CD4-positive, alpha-beta memory T cell (primary cell): ENCODE measurements at regions not wholly inside any gene's neighbourhood (a gene's known extent, or its start where the extent isn't known, plus 50 kb on each side); places are given as distances from the start of the nearest gene placed in this dataset.

Source experiments
- CTCF ChIA-PET: fragments of 350-600 bp; sonication (Branson Sonifier 250); formaldehyde crosslinking; loops from one replicate; lab custom pipeline; 2021; ENCODE audit warnings: inconsistent platforms; ENCODE audit not compliant: partially characterized antibody; lab: Charles Lee
- POLR2A ChIA-PET: fragments of 350-600 bp; sonication (Branson Sonifier 250); formaldehyde crosslinking; loops from one replicate; lab custom pipeline; 2021; ENCODE audit not compliant: partially characterized antibody; lab: Charles Lee
- DNase-seq, 5 donors: peaks; one replicate each; pipeline versions ENCODE4 v3.0.0 to v3.0.0-alpha.2; 2020 to 2022; ENCODE audit warnings: mixed read lengths in 1 of 5
- H3K27ac ChIP-seq: one replicate; pipeline ENCODE4 v1.7.0; 2013; ENCODE audit warnings: low read depth, low read length
- H3K27me3 ChIP-seq: 2 replicates; pipeline ENCODE4 v1.7.0; 2013; ENCODE audit warnings: mild to moderate bottlenecking, low read length, moderate library complexity; ENCODE audit not compliant: insufficient read depth
- H3K36me3 ChIP-seq: 2 replicates; pipeline ENCODE4 v1.7.0; 2013; ENCODE audit warnings: mild to moderate bottlenecking, low read length, moderate library complexity; ENCODE audit not compliant: insufficient read depth
- H3K4me1 ChIP-seq: 2 replicates; pipeline ENCODE4 v1.7.0; 2013; ENCODE audit warnings: mild to moderate bottlenecking, low read length, moderate library complexity; ENCODE audit not compliant: insufficient read depth
- H3K4me3 ChIP-seq, 2 donors: one replicate each; pipeline ENCODE4 v1.7.0; 2013; ENCODE audit warnings: low read length in 2 of 2, mild to moderate bottlenecking in 1 of 2
- H3K9me3 ChIP-seq, 2 donors: one replicate each; pipeline ENCODE4 v1.7.0; 2013; ENCODE audit warnings: low read length in 2 of 2, control low read depth in 1 of 2; ENCODE audit not compliant: control insufficient read depth in 1 of 2
- H3K27ac Mint-ChIP-seq, 7 donors: one replicate each; pipeline ENCODE4 v1.8.0; 2020 to 2021; ENCODE audit warnings: mixed read lengths in 7 of 7, mild to moderate bottlenecking in 6 of 7, inconsistent platforms in 3 of 7, moderate library complexity in 3 of 7
- H3K27me3 Mint-ChIP-seq, 2 donors: one replicate each; pipeline ENCODE4 v1.8.0; 2020 to 2021; ENCODE audit warnings: mixed read lengths in 2 of 2
- H3K36me3 Mint-ChIP-seq, 2 donors: one replicate each; pipeline ENCODE4 v1.8.0; 2020 to 2021; ENCODE audit warnings: mixed read lengths in 2 of 2, inconsistent platforms in 1 of 2, mild to moderate bottlenecking in 1 of 2
- H3K4me1 Mint-ChIP-seq, 4 donors: one replicate each; pipeline ENCODE4 v1.8.0; 2020 to 2021; ENCODE audit warnings: mixed read lengths in 4 of 4, mild to moderate bottlenecking in 1 of 4
- H3K4me3 Mint-ChIP-seq, 8 donors: one replicate each; pipeline ENCODE4 v1.8.0; 2020 to 2021; ENCODE audit warnings: mixed read lengths in 8 of 8, mild to moderate bottlenecking in 7 of 8, moderate library complexity in 6 of 8, inconsistent platforms in 3 of 8
- H3K9me3 Mint-ChIP-seq, 8 donors: one replicate each; pipeline ENCODE4 v1.8.0; 2020 to 2021; ENCODE audit warnings: mixed read lengths in 8 of 8, mild to moderate bottlenecking in 5 of 8, inconsistent platforms in 3 of 8, moderate library complexity in 1 of 8
- intact Hi-C: fragments of 100-400 bp; cut with micrococcal nuclease; formaldehyde crosslinking; loops from one replicate; pipeline ENCODE4 v1.15.1; 2023

DNA sequence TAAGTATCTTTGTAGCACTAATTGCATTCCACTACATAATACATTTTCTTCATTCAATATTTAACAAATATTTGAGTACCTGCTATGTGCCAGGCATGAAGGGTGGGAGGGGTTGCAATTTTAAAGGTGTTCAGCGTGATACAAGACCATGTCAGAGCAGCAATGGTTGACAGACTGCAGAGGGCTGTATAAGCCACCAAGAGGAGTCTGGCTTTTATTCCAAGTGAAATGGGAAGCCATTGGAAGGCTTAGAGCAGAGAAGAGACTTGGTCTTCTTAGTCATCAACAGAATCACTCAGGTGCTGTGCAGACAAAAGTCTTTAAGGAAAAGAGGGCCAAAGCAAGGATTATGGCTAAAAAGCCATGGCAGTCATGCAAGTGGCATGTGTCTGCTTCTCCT is 360.8 kb upstream of the ARID1B start:
- H3K27ac ChIP-seq, result no peak overlapping the region
- Mint-ChIP-seq H3K27me3 (no peaks in the 10 kb centered on the region), H3K27ac (no peak overlapping the region), H3K4me3 (no peak overlapping the region), H3K36me3 (no peaks in the 10 kb centered on the region), H3K4me1 (peaks cover 0 to under 1% (median 0%) of the 10 kb centered on the region in 4 donors), H3K9me3 (no peaks in the 10 kb centered on the region)
- H3K9me3 ChIP-seq, result no peaks in the 10 kb centered on the region
- no peak overlapping the region for H3K4me3 ChIP-seq
- intact Hi-C loops, result no loop called here
- H3K4me1 ChIP-seq, result no peaks in the 10 kb centered on the region
- no peaks in the 10 kb centered on the region for H3K36me3 ChIP-seq
- no peaks in the 10 kb centered on the region for H3K27me3 ChIP-seq
- DNase-seq, result no peak
- CTCF ChIA-PET, result no interaction called here
- POLR2A ChIA-PET, result no interaction called here

DNA sequence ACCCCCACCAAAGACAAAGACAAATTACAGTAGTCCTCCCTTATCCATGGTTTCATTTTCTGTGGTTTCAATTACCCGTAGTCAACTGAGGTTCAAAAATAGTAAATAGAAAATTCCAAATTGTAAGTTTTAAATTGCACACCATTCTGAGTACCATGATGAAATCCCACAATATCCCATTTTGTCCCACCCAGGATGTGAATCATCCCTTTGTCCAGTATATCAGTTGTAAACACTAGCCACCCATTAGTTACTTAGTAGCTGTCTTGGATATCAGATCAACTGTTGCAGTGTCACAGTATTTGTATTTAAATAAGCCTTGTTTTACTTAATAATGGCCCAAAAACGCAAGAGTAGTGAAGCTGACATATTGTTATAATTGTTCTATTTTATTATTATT is 364.0 kb upstream of the ARID1B start:
- intact Hi-C loops, result no loop called here
- Histone ChIP-seq H3K9me3 (no peaks in the 10 kb centered on the region), H3K27me3 (no peaks in the 10 kb centered on the region), H3K4me3 (no peak overlapping the region), H3K4me1 (no peaks in the 10 kb centered on the region), H3K27ac (no peak overlapping the region), H3K36me3 (no peaks in the 10 kb centered on the region)
- no peak overlapping the region for H3K27ac Mint-ChIP-seq
- no peaks in the 10 kb centered on the region for H3K9me3 Mint-ChIP-seq
- no peaks in the 10 kb centered on the region for H3K4me1 Mint-ChIP-seq
- H3K36me3 Mint-ChIP-seq, result no peaks in the 10 kb centered on the region
- ChIA-PET POLR2A (no interaction called here), CTCF (no interaction called here)
- H3K27me3 Mint-ChIP-seq, result peaks cover 0 to 1% of the 10 kb centered on the region in 2 donors
- no peak overlapping the region for H3K4me3 Mint-ChIP-seq
- no peak for DNase-seq

DNA sequence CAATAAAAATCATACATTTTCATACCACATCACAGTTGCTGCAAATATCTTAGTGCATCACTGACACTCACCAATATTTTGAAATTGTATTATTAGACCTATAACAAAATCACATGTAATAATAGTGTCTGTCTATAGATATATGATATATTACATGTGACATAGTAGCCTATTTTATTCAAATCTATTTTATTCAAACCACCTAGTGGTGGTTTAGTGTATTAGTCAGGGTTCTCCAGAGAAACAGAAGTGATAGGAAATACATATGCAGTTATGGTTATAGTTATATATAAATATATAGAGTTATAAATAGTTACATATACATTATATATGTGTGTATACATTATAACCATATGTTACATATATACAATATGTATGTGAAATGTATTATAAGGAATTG is 366.5 kb upstream of the ARID1B start:
- Mint-ChIP-seq H3K4me3 (no peak overlapping the region), H3K36me3 (no peaks in the 10 kb centered on the region), H3K9me3 (peaks cover 0 to 2% (median 0%) of the 10 kb centered on the region in 8 donors), H3K27ac (no peak overlapping the region), H3K27me3 (peaks cover 1% of the 10 kb centered on the region in 2 donors), H3K4me1 (no peaks in the 10 kb centered on the region)
- Histone ChIP-seq H3K4me3 (no peak overlapping the region), H3K27ac (no peak overlapping the region), H3K36me3 (no peaks in the 10 kb centered on the region), H3K4me1 (no peaks in the 10 kb centered on the region), H3K27me3 (no peaks in the 10 kb centered on the region), H3K9me3 (no peaks in the 10 kb centered on the region)
- POLR2A ChIA-PET, result no interaction called here
- CTCF ChIA-PET, result interaction anchor here (0.9 kb wide), 1 partner anchor 31 kb away, joined by 3 read pairs; no protein-coding TSS in a partner anchor
- peak in 3 of 5 donors; percentile 11 to 14 (median 13) for DNase-seq
- intact Hi-C loops, result loop anchor here (2.0 kb wide), 2 partner anchors 16 to 1084 kb away; no protein-coding TSS in a partner anchor

DNA sequence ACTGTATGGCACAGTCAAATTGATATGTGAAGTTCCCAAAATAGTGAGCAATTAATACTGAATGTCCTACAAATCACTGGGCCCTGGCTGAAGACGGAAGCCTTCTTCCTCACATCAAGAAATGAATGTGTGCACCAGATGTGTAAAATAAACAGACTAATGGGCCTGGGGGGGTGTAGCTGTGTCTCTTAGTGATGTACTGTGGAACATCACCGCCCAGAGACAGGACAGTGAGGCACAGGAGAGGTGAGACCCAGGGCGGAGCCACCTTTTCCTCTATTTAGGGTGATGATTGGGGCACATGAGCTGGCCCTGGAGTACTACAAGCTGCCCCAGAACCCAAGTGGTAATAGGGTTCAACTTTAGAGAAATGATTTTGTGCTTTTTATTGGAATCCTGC is 368.5 kb upstream of the ARID1B start:
- H3K4me1 Mint-ChIP-seq, result no peaks in the 10 kb centered on the region
- Histone ChIP-seq H3K27ac (no peak overlapping the region), H3K9me3 (no peaks in the 10 kb centered on the region), H3K4me1 (no peaks in the 10 kb centered on the region), H3K4me3 (no peak overlapping the region), H3K36me3 (no peaks in the 10 kb centered on the region), H3K27me3 (no peaks in the 10 kb centered on the region)
- no peaks in the 10 kb centered on the region for H3K36me3 Mint-ChIP-seq
- peaks cover 0 to 2% (median 0%) of the 10 kb centered on the region in 8 donors for H3K9me3 Mint-ChIP-seq
- peaks cover 1% of the 10 kb centered on the region in 2 donors for H3K27me3 Mint-ChIP-seq
- intact Hi-C loops, result no loop called here
- no peak overlapping the region for H3K4me3 Mint-ChIP-seq
- DNase-seq, result no peak
- ChIA-PET CTCF (no interaction called here), POLR2A (interaction anchor here (1.2 kb wide), 1 partner anchor 12 kb away, joined by 3 read pairs; no protein-coding TSS in a partner anchor)
- no peak overlapping the region for H3K27ac Mint-ChIP-seq

DNA sequence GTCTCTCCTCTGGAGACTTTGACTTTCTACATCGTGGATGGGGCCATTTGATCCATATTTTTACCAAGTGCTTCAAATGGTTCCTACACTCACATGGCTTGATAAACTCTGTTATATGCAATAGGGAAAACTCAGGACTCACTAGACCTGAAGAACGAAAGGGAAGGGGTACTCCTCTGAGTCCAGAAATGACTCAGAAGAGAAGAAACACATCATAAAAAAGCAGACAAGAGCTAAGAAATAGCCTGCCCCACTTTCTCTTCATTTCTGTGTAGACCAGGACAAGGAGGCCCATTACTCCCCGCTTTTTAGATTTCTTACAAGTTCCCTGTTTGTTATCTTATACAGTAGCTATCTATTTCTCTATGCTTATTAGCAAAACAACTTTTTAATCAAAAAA is 369.8 kb upstream of the ARID1B start:
- H3K4me1 ChIP-seq, result no peaks in the 10 kb centered on the region
- DNase-seq, result no peak
- Mint-ChIP-seq H3K9me3 (peaks cover 0 to 2% (median 0%) of the 10 kb centered on the region in 8 donors), H3K4me1 (no peaks in the 10 kb centered on the region), H3K36me3 (no peaks in the 10 kb centered on the region), H3K27ac (peak overlapping the region in 1 of 7 donors; percentile 75), H3K27me3 (peaks cover 1% of the 10 kb centered on the region in 2 donors), H3K4me3 (no peak overlapping the region)
- intact Hi-C loops, result no loop called here
- no peaks in the 10 kb centered on the region for H3K27me3 ChIP-seq
- POLR2A ChIA-PET, result no interaction called here
- H3K9me3 ChIP-seq, result no peaks in the 10 kb centered on the region
- CTCF ChIA-PET, result no interaction called here
- H3K36me3 ChIP-seq, result no peaks in the 10 kb centered on the region
- no peak overlapping the region for H3K27ac ChIP-seq
- H3K4me3 ChIP-seq, result no peak overlapping the region

DNA sequence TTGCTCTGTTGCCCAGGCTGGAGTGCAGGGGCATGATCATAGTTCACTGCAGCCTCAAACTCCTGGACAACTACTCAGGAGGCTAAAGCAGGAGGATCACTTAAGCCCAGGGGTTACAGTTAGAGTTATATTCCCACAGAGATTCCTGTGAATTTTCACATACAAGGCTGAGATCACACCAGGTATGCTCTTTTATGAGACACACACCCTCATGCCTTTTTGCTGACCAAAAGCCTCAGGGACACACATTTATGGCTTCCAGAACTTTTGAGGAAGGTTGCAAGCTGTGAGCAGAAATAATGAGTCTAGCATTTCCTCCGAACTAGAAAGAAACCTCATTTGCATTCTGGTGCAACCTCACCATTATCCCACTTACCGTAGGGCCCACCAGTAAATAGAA is 370.5 kb upstream of the ARID1B start:
- Mint-ChIP-seq H3K36me3 (no peaks in the 10 kb centered on the region), H3K4me1 (no peaks in the 10 kb centered on the region), H3K27ac (no peak overlapping the region), H3K9me3 (peaks cover 0 to 2% (median 0%) of the 10 kb centered on the region in 8 donors), H3K4me3 (no peak overlapping the region), H3K27me3 (peaks cover 1% of the 10 kb centered on the region in 2 donors)
- intact Hi-C loops, result no loop called here
- no peaks in the 10 kb centered on the region for H3K4me1 ChIP-seq
- H3K27me3 ChIP-seq, result no peaks in the 10 kb centered on the region
- H3K27ac ChIP-seq, result no peak overlapping the region
- no peak overlapping the region for H3K4me3 ChIP-seq
- ChIA-PET CTCF (no interaction called here), POLR2A (no interaction called here)
- H3K9me3 ChIP-seq, result no peaks in the 10 kb centered on the region
- no peak for DNase-seq
- no peaks in the 10 kb centered on the region for H3K36me3 ChIP-seq

DNA sequence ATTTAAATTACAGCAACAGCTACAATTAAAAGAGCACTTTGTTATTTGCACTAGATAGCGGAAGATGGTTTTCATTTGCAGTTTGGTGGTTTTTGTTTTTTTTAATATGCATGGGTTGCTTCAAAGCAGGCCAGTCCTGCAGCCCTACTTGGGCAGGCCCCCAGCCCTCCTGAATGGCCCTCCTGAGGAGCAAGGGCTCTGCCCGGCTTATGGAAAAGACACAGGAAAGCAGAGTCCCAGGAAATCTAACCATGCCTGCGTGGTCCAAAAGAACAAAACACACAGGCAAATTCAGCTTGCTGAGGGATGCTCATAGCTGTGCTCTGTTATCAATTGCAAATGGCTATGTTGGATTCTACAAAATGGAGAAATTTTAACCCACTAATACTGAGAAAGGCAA is 371.1 kb upstream of the ARID1B start:
- DNase-seq, result no peak
- peaks cover 0 to 2% (median 0%) of the 10 kb centered on the region in 8 donors for H3K9me3 Mint-ChIP-seq
- H3K27ac ChIP-seq, result no peak overlapping the region
- peaks cover 1% of the 10 kb centered on the region in 2 donors for H3K27me3 Mint-ChIP-seq
- H3K27ac Mint-ChIP-seq, result no peak overlapping the region
- no peaks in the 10 kb centered on the region for H3K4me1 Mint-ChIP-seq
- ChIA-PET POLR2A (no interaction called here), CTCF (no interaction called here)
- H3K36me3 Mint-ChIP-seq, result no peaks in the 10 kb centered on the region
- H3K4me1 ChIP-seq, result no peaks in the 10 kb centered on the region
- H3K36me3 ChIP-seq, result no peaks in the 10 kb centered on the region
- no peak overlapping the region for H3K4me3 Mint-ChIP-seq
- no peak overlapping the region for H3K4me3 ChIP-seq
- no peaks in the 10 kb centered on the region for H3K27me3 ChIP-seq
- intact Hi-C loops, result no loop called here
- H3K9me3 ChIP-seq, result no peaks in the 10 kb centered on the region

DNA sequence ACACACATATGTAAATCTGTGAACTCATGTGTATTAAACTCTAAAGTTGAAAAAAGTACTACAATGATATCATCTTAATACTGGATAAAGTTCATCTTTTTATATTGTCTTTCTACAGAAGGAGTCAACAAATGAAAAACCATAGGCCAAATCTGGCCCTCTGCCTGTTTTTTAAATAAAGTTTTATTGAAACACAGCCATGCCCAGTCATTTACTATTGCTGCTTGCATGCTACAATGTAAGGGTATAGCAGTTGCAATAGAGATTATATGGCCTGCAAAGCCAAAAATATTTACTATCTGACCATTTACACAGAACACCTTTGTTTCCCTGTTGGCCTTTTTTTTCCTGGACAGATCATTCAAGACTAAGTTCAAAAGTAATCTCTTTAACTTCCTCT is 374.6 kb upstream of the ARID1B start:
- Histone ChIP-seq H3K27me3 (no peaks in the 10 kb centered on the region), H3K27ac (no peak overlapping the region), H3K9me3 (no peaks in the 10 kb centered on the region), H3K36me3 (no peaks in the 10 kb centered on the region), H3K4me1 (peaks cover 25% of the 10 kb centered on the region), H3K4me3 (no peak overlapping the region)
- intact Hi-C loops, result no loop called here
- H3K9me3 Mint-ChIP-seq, result peaks cover 0 to 2% (median 0%) of the 10 kb centered on the region in 8 donors
- H3K4me1 Mint-ChIP-seq, result peaks cover 11 to 27% (median 24%) of the 10 kb centered on the region in 4 donors
- H3K4me3 Mint-ChIP-seq, result no peak overlapping the region
- peaks cover 0 to 1% of the 10 kb centered on the region in 2 donors for H3K27me3 Mint-ChIP-seq
- POLR2A ChIA-PET, result no interaction called here
- DNase-seq, result no peak
- H3K36me3 Mint-ChIP-seq, result no peaks in the 10 kb centered on the region
- H3K27ac Mint-ChIP-seq, result peak overlapping the region in 1 of 7 donors; percentile 72
- CTCF ChIA-PET, result no interaction called here
